ENCODE measurements at regions not wholly inside any gene's neighbourhood (a gene's known extent, or its start where the extent isn't known, plus 50 kb on each side); places are given as distances from the start of the nearest gene placed in this dataset.

GRCh38 chr4:189420572-189420971, 520.1 kb upstream of the FRG1 start:
- H3K4me3 ChIP-seq (ENCODE audit: low read depth, poor library complexity, severe bottlenecking): no peak overlapping the region
- DNase-seq (ENCODE audit: low spot score in 2 of 2): no peak
- intact Hi-C loops (cut with DNase I; ENCODE audit: low total_unique reads): no loop called here
- WGBS, 2 donors: 47 to 55% methylated on average over 10 of the region's 10 CpGs
- TF ChIP-seq CTCF (IDR thresholded peaks at IDR 0.05) (no peak), POLR2A (IDR thresholded peaks at IDR 0.05) (no peak)

GRCh38 chr4:189436207-189436606, 504.5 kb upstream of the FRG1 start:
- intact Hi-C loops (cut with DNase I; ENCODE audit: low total_unique reads): no loop called here
- no peak for DNase-seq (ENCODE audit: low spot score in 2 of 2)
- 78 to 82% methylated on average over 3 of the region's 3 CpGs for WGBS, 2 donors
- TF ChIP-seq POLR2A (IDR thresholded peaks at IDR 0.05): no peak
- no peak for TF ChIP-seq CTCF (IDR thresholded peaks at IDR 0.05)
- no peak overlapping the region for H3K4me3 ChIP-seq (ENCODE audit: low read depth, poor library complexity, severe bottlenecking)

GRCh38 chr4:189440716-189441115, 500.0 kb upstream of the FRG1 start:
- intact Hi-C loops (cut with DNase I; ENCODE audit: low total_unique reads): no loop called here
- no peak for DNase-seq (ENCODE audit: low spot score in 2 of 2)
- 74 to 79% methylated on average over 4 of the region's 4 CpGs for WGBS, 2 donors
- H3K4me3 ChIP-seq (ENCODE audit: low read depth, poor library complexity, severe bottlenecking): no peak overlapping the region
- TF ChIP-seq POLR2A (IDR thresholded peaks at IDR 0.05) (no peak), CTCF (IDR thresholded peaks at IDR 0.05) (no peak)

- TF ChIP-seq POLR2A (IDR thresholded peaks at IDR 0.05) (no peak), CTCF (IDR thresholded peaks at IDR 0.05) (no peak)
- WGBS, 2 donors: 60 to 61% methylated on average over 6 of the region's 6 CpGs
- DNase-seq (ENCODE audit: low spot score in 2 of 2): no peak
- intact Hi-C loops (cut with DNase I; ENCODE audit: low total_unique reads): no loop called here
- no peak overlapping the region for H3K4me3 ChIP-seq (ENCODE audit: low read depth, poor library complexity, severe bottlenecking)
These were observed 497.3 kb upstream of the FRG1 start for GRCh38 chr4:189443341-189443740.

GRCh38 chr4:189445613-189446012, 495.1 kb upstream of the FRG1 start:
- no peak for DNase-seq (ENCODE audit: low spot score in 2 of 2)
- TF ChIP-seq CTCF (IDR thresholded peaks at IDR 0.05) (no peak), POLR2A (IDR thresholded peaks at IDR 0.05) (no peak)
- no peak overlapping the region for H3K4me3 ChIP-seq (ENCODE audit: low read depth, poor library complexity, severe bottlenecking)
- intact Hi-C loops (cut with DNase I; ENCODE audit: low total_unique reads): no loop called here

GRCh38 chr4:189463734-189464133, 476.9 kb upstream of the FRG1 start:
- intact Hi-C loops (cut with DNase I; ENCODE audit: low total_unique reads): no loop called here
- no peak for DNase-seq (ENCODE audit: low spot score in 2 of 2)
- no peak overlapping the region for H3K4me3 ChIP-seq (ENCODE audit: low read depth, poor library complexity, severe bottlenecking)
- WGBS, 2 donors: 88 to 90% methylated on average over 12 of the region's 12 CpGs
- TF ChIP-seq POLR2A (IDR thresholded peaks at IDR 0.05) (no peak), CTCF (IDR thresholded peaks at IDR 0.05) (no peak)

Measured in lower leg skin (tissue), 4 donors.